ENCODE measurements at regions not wholly inside any gene's neighbourhood (a gene's known extent, or its start where the extent isn't known, plus 50 kb on each side); places are given as distances from the start of the nearest gene placed in this dataset.
A peak's percentile ranks its signal among the peaks of the same experiment; 100 is the strongest.
"Not testable (repeated sequence)": the region's sequence is repeated elsewhere in the genome, so short reads cannot be mapped to it uniquely, and the experiment has no call there.

DNA sequence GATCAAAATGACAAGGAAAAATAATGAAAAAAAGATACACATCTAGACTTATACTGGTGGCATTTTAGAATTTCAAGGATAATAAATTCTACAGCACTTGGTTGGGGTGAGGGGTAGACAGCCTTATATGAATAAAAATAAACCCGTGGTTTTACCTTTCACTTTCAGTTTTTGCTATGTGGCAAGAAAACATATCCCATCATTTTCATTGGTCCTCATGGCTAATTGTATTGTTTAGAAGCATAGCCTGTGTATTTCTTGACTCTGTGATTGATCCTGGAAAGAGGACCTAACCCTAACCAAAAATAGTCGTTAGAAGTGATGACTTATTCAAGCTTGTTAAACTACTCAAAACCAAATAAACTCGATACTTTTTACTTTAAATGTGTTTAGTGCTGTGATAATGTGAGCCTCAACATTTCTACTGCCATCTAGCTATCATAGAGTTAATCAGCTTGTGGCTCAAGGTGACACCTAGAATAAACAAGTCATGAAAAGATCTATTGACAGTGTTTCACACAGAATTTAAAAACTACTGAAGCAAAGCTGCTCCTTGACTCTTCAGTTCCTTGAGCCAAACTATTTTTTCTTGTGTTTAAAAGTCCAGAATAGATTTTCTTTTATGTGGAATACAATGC is 153.3 kb upstream of the IZUMO3 start:
- Histone ChIP-seq H3K36me3 (ENCODE audit: control insufficient read depth in 4 of 4, insufficient read depth in 4 of 4, low read length in 4 of 4) (no peaks in the 10 kb centered on the region), H3K9me3 (ENCODE audit: control insufficient read depth in 4 of 4, insufficient read depth in 3 of 4, low read length in 3 of 4) (peaks cover 0 to 5% (median 0%) of the 10 kb centered on the region in 4 donors), H3K9ac (ENCODE audit: insufficient read depth in 1 of 2, low read length in 2 of 2) (no peak overlapping the region), H3K4me3 (no peak overlapping the region), H3K27ac (ENCODE audit: low read depth in 1 of 2, low read length in 1 of 2) (no peak overlapping the region), H3K27me3 (ENCODE audit: control insufficient read depth in 3 of 3, insufficient read depth in 3 of 3, low read length in 2 of 3) (no peaks in the 10 kb centered on the region), H3K4me1 (ENCODE audit: control insufficient read depth in 5 of 5, insufficient read depth in 5 of 5, low read length in 5 of 5) (no peaks in the 10 kb centered on the region)
- WGBS, 2 donors, result 26 to 30% methylated on average over 3 of the region's 3 CpGs
- ATAC-seq (ENCODE audit: insufficient read depth, low FRiP score), result no peak
- TF ChIP-seq, protein P1, sequence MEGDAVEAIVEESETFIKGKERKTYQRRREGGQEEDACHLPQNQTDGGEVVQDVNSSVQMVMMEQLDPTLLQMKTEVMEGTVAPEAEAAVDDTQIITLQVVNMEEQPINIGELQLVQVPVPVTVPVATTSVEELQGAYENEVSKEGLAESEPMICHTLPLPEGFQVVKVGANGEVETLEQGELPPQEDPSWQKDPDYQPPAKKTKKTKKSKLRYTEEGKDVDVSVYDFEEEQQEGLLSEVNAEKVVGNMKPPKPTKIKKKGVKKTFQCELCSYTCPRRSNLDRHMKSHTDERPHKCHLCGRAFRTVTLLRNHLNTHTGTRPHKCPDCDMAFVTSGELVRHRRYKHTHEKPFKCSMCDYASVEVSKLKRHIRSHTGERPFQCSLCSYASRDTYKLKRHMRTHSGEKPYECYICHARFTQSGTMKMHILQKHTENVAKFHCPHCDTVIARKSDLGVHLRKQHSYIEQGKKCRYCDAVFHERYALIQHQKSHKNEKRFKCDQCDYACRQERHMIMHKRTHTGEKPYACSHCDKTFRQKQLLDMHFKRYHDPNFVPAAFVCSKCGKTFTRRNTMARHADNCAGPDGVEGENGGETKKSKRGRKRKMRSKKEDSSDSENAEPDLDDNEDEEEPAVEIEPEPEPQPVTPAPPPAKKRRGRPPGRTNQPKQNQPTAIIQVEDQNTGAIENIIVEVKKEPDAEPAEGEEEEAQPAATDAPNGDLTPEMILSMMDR (IDR thresholded peaks at IDR 0.05; ENCODE audit: control extremely low read depth, extremely low read depth), result no peak
- DNase-seq, result peak in 1 of 3 donors; percentile 1

DNA sequence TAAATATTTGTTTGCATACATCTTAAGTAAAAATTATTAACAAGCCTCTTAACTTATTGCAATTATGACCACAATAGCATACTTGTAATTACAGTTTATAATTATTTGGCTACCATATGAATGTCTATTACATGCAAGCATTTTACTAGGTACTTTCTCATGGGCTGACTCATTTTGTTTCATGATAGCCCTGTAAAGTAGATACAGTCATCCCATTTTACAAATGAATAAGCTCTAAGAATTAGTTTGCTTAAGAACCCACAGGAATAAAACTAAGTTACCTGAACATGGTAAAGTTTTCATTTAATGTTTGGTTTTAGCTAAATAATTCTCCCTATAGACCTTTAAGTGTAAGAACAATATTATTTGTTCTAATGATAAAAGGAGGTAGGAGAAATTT is 126.6 kb upstream of the IZUMO3 start:
- H3K36me3 ChIP-seq (ENCODE audit: control insufficient read depth in 4 of 4, insufficient read depth in 4 of 4, low read length in 4 of 4), result no peaks in the 10 kb centered on the region
- DNase-seq (no peak), ATAC-seq (ENCODE audit: insufficient read depth, low FRiP score) (no peak)
- no peak overlapping the region for H3K9ac ChIP-seq (ENCODE audit: insufficient read depth in 1 of 2, low read length in 2 of 2)
- H3K27me3 ChIP-seq (ENCODE audit: control insufficient read depth in 3 of 3, insufficient read depth in 3 of 3, low read length in 2 of 3), result no peaks in the 10 kb centered on the region
- H3K4me3 ChIP-seq, result no peak overlapping the region
- no peaks in the 10 kb centered on the region for H3K4me1 ChIP-seq (ENCODE audit: control insufficient read depth in 5 of 5, insufficient read depth in 5 of 5, low read length in 5 of 5)
- peaks cover 0 to 7% (median 0%) of the 10 kb centered on the region in 4 donors for H3K9me3 ChIP-seq (ENCODE audit: control insufficient read depth in 4 of 4, insufficient read depth in 3 of 4, low read length in 3 of 4)
- H3K27ac ChIP-seq (ENCODE audit: low read depth in 1 of 2, low read length in 1 of 2), result no peak overlapping the region
- TF ChIP-seq, protein P1 (IDR thresholded peaks at IDR 0.05; ENCODE audit: control extremely low read depth, extremely low read depth), result no peak

DNA sequence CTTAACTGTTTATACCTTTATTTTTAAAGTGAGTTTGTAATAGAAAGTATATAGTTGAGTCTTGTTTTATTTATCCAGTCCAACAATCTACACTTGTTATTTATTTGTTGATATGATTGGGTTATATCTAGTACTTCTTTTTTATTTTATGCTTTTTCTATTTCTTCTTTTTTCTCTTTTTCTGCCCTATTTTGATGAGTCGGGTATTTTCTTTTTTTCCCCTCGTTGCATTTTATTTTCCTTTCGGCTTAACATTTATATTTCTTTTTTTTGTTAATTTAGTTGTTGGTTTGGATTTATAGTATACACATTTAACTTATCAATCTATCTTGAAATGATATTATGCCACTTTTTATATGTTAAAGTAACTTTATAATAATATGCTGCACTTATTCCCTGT is 111.7 kb upstream of the IZUMO3 start:
- 90 to 91% methylated on average over 3 of the region's 3 CpGs for WGBS, 2 donors
- Histone ChIP-seq H3K9me3 (ENCODE audit: control insufficient read depth in 4 of 4, insufficient read depth in 3 of 4, low read length in 3 of 4) (peaks cover 0 to 2% (median 0%) of the 10 kb centered on the region in 4 donors), H3K27ac (ENCODE audit: low read depth in 1 of 2, low read length in 1 of 2) (no peak overlapping the region), H3K4me1 (ENCODE audit: control insufficient read depth in 5 of 5, insufficient read depth in 5 of 5, low read length in 5 of 5) (no peaks in the 10 kb centered on the region), H3K4me3 (no peak overlapping the region), H3K9ac (ENCODE audit: insufficient read depth in 1 of 2, low read length in 2 of 2) (no peak overlapping the region), H3K27me3 (ENCODE audit: control insufficient read depth in 3 of 3, insufficient read depth in 3 of 3, low read length in 2 of 3) (no peaks in the 10 kb centered on the region), H3K36me3 (ENCODE audit: control insufficient read depth in 4 of 4, insufficient read depth in 4 of 4, low read length in 4 of 4) (no peaks in the 10 kb centered on the region)
- DNase-seq, result no peak
- TF ChIP-seq, protein P1 (IDR thresholded peaks at IDR 0.05; ENCODE audit: control extremely low read depth, extremely low read depth), result no peak
- no peak for ATAC-seq (ENCODE audit: insufficient read depth, low FRiP score)

DNA sequence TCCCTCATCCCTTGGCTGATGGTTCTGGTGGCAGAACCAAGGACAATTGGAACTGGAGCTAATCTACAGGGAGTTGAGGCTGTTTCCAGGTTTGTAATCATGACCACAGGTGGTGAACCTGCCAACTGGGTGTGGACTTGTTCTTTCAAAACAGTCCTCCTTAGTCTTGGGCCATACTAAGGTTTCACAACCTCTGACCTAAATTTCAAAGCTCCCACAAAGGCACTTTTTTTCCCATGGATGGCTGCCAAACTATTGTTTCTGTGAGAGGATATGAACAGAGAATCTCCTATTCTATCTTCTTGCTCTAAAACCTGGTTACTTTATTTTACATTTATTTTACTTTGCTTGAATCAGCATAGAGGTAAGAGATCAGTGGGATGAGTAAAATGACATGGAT is 106.5 kb upstream of the IZUMO3 start:
- H3K27me3 ChIP-seq (ENCODE audit: control insufficient read depth in 3 of 3, insufficient read depth in 3 of 3, low read length in 2 of 3), result no peaks in the 10 kb centered on the region
- ATAC-seq (ENCODE audit: insufficient read depth, low FRiP score) (no peak), DNase-seq (no peak)
- H3K9ac ChIP-seq (ENCODE audit: insufficient read depth in 1 of 2, low read length in 2 of 2), result no peak overlapping the region
- TF ChIP-seq, protein P1 (IDR thresholded peaks at IDR 0.05; ENCODE audit: control extremely low read depth, extremely low read depth), result no peak
- H3K4me1 ChIP-seq (ENCODE audit: control insufficient read depth in 5 of 5, insufficient read depth in 5 of 5, low read length in 5 of 5), result no peaks in the 10 kb centered on the region
- peaks cover 0 to 25% (median 14%) of the 10 kb centered on the region in 4 donors for H3K9me3 ChIP-seq (ENCODE audit: control insufficient read depth in 4 of 4, insufficient read depth in 3 of 4, low read length in 3 of 4)
- H3K27ac ChIP-seq (ENCODE audit: low read depth in 1 of 2, low read length in 1 of 2), result no peak overlapping the region
- H3K36me3 ChIP-seq (ENCODE audit: control insufficient read depth in 4 of 4, insufficient read depth in 4 of 4, low read length in 4 of 4), result no peaks in the 10 kb centered on the region
- H3K4me3 ChIP-seq, result no peak overlapping the region

DNA sequence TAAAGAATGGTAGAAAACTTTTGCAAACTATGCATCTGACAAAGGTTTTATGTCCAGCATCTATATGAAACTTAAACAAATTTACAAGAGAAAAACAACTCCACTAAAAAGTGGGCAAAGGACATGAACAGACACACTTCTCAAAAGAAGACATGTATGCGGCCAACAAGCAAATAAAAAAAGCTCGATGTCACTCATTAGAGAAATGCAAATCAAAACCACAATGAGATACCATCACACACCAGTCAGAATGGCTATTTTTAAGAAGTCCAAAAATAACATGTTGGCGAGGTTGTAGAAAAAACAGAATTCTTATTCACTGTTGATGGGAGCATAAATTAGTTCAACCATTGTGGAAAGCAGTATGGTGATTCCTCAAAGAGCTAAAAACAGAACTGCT is 83.1 kb upstream of the IZUMO3 start:
- H3K36me3 ChIP-seq (ENCODE audit: control insufficient read depth in 4 of 4, insufficient read depth in 4 of 4, low read length in 4 of 4); H3K9ac ChIP-seq (ENCODE audit: insufficient read depth in 1 of 2, low read length in 2 of 2); H3K4me3 ChIP-seq; ATAC-seq (ENCODE audit: insufficient read depth, low FRiP score); H3K4me1 ChIP-seq (ENCODE audit: control insufficient read depth in 5 of 5, insufficient read depth in 5 of 5, low read length in 5 of 5); DNase-seq; H3K9me3 ChIP-seq (ENCODE audit: control insufficient read depth in 4 of 4, insufficient read depth in 3 of 4, low read length in 3 of 4); H3K27me3 ChIP-seq (ENCODE audit: control insufficient read depth in 3 of 3, insufficient read depth in 3 of 3, low read length in 2 of 3); H3K27ac ChIP-seq (ENCODE audit: low read depth in 1 of 2, low read length in 1 of 2): not testable (repeated sequence)
- 82 to 83% methylated on average over 3 of the region's 3 CpGs for WGBS, 2 donors

Data from lung (tissue), 11 donors.